ENCODE measurements at regions not wholly inside any gene's neighbourhood (a gene's known extent, or its start where the extent isn't known, plus 50 kb on each side); places are given as distances from the start of the nearest gene placed in this dataset.

- Histone ChIP-seq H3K4me3 (ENCODE audit: low read depth in 1 of 2, low read length in 2 of 2) (no peak overlapping the region), H3K9me3 (ENCODE audit: insufficient read depth, low read length, severe bottlenecking) (peaks cover 13% of the 10 kb centered on the region), H3K4me2 (ENCODE audit: insufficient read depth, low read length) (no peak overlapping the region), H4K20me1 (ENCODE audit: insufficient read depth, low read length) (no peaks in the 10 kb centered on the region), H3K9ac (ENCODE audit: low read depth, low read length) (no peak overlapping the region), H3K27ac (ENCODE audit: low read length) (no peak overlapping the region), H3K4me1 (ENCODE audit: insufficient read depth, low read length) (no peaks in the 10 kb centered on the region), H3K27me3 (ENCODE audit: insufficient read depth, low read length, poor library complexity) (no peaks in the 10 kb centered on the region), H3K36me3 (ENCODE audit: insufficient read depth, low read length) (no peaks in the 10 kb centered on the region), H3K79me2 (ENCODE audit: insufficient read depth, low read length) (no peaks in the 10 kb centered on the region), H2AFZ (ENCODE audit: low read depth, low read length) (no peak overlapping the region)
- ATAC-seq (ENCODE audit: insufficient read depth, low read depth), result no peak
- no peak for TF ChIP-seq EZH2 (IDR thresholded peaks at IDR 0.05; ENCODE audit: borderline replicate concordance, low read depth, low read length, severe bottlenecking)
- TF ChIP-seq CTCF (IDR thresholded peaks at IDR 0.05; ENCODE audit: borderline replicate concordance, extremely low read depth, low read length, poor library complexity, severe bottlenecking), result no peak
- DNase-seq, result no peak
Observed at GRCh38 chr21:39077876-39078275, 105.4 kb downstream of the PSMG1 start.

DNA sequence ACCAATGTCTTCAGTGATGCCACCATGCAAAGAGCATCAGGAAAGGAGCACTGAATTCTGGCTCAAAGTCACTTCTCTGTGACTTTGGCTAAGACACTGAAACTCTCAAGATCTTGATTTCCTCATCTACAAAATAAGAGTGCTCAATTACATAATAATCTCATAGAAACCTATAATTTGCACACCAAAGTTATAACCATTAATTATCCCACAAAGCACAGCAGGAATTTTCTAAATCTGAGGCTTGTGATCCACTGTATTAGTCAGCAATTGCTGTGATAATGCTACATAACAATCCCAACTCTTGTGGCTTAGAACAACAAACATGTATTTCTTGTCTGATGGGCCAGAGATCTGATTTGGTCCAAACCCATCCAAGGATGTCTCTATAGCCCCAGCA lies 108.7 kb downstream of the PSMG1 start:
- no peaks in the 10 kb centered on the region for H3K27me3 ChIP-seq (ENCODE audit: insufficient read depth, low read length, poor library complexity)
- H3K4me1 ChIP-seq (ENCODE audit: insufficient read depth, low read length), result no peaks in the 10 kb centered on the region
- no peak for TF ChIP-seq CTCF (IDR thresholded peaks at IDR 0.05; ENCODE audit: borderline replicate concordance, extremely low read depth, low read length, poor library complexity, severe bottlenecking)
- TF ChIP-seq EZH2 (IDR thresholded peaks at IDR 0.05; ENCODE audit: borderline replicate concordance, low read depth, low read length, severe bottlenecking), result no peak
- H3K9ac ChIP-seq (ENCODE audit: low read depth, low read length), result no peak overlapping the region
- H4K20me1 ChIP-seq (ENCODE audit: insufficient read depth, low read length), result no peaks in the 10 kb centered on the region
- H3K36me3 ChIP-seq (ENCODE audit: insufficient read depth, low read length), result no peaks in the 10 kb centered on the region
- no peak overlapping the region for H2AFZ ChIP-seq (ENCODE audit: low read depth, low read length)
- no peak overlapping the region for H3K4me3 ChIP-seq (ENCODE audit: low read depth in 1 of 2, low read length in 2 of 2)
- no peak for ATAC-seq (ENCODE audit: insufficient read depth, low read depth)
- no peak overlapping the region for H3K27ac ChIP-seq (ENCODE audit: low read length)
- no peak overlapping the region for H3K4me2 ChIP-seq (ENCODE audit: insufficient read depth, low read length)
- DNase-seq, result no peak
- H3K79me2 ChIP-seq (ENCODE audit: insufficient read depth, low read length), result no peaks in the 10 kb centered on the region
- peaks cover 13% of the 10 kb centered on the region for H3K9me3 ChIP-seq (ENCODE audit: insufficient read depth, low read length, severe bottlenecking)

GRCh38 chr21:39073717-39074116 lies 109.5 kb downstream of the PSMG1 start:
- H3K27ac ChIP-seq (ENCODE audit: low read length), result no peak overlapping the region
- no peak overlapping the region for H3K4me2 ChIP-seq (ENCODE audit: insufficient read depth, low read length)
- no peaks in the 10 kb centered on the region for H4K20me1 ChIP-seq (ENCODE audit: insufficient read depth, low read length)
- peaks cover 13% of the 10 kb centered on the region for H3K9me3 ChIP-seq (ENCODE audit: insufficient read depth, low read length, severe bottlenecking)
- H3K4me3 ChIP-seq (ENCODE audit: low read depth in 1 of 2, low read length in 2 of 2), result no peak overlapping the region
- no peaks in the 10 kb centered on the region for H3K36me3 ChIP-seq (ENCODE audit: insufficient read depth, low read length)
- ATAC-seq (ENCODE audit: insufficient read depth, low read depth), result no peak
- DNase-seq, result no peak
- no peak overlapping the region for H3K9ac ChIP-seq (ENCODE audit: low read depth, low read length)
- H3K27me3 ChIP-seq (ENCODE audit: insufficient read depth, low read length, poor library complexity), result no peaks in the 10 kb centered on the region
- H3K4me1 ChIP-seq (ENCODE audit: insufficient read depth, low read length), result no peaks in the 10 kb centered on the region
- no peaks in the 10 kb centered on the region for H3K79me2 ChIP-seq (ENCODE audit: insufficient read depth, low read length)
- H2AFZ ChIP-seq (ENCODE audit: low read depth, low read length), result no peak overlapping the region
- TF ChIP-seq CTCF (IDR thresholded peaks at IDR 0.05; ENCODE audit: borderline replicate concordance, extremely low read depth, low read length, poor library complexity, severe bottlenecking) (no peak), EZH2 (IDR thresholded peaks at IDR 0.05; ENCODE audit: borderline replicate concordance, low read depth, low read length, severe bottlenecking) (no peak)

- TF ChIP-seq CTCF (IDR thresholded peaks at IDR 0.05; ENCODE audit: borderline replicate concordance, extremely low read depth, low read length, poor library complexity, severe bottlenecking) (no peak), EZH2 (IDR thresholded peaks at IDR 0.05; ENCODE audit: borderline replicate concordance, low read depth, low read length, severe bottlenecking) (no peak)
- no peak overlapping the region for H2AFZ ChIP-seq (ENCODE audit: low read depth, low read length)
- DNase-seq, result no peak
- no peak overlapping the region for H3K4me3 ChIP-seq (ENCODE audit: low read depth in 1 of 2, low read length in 2 of 2)
- H4K20me1 ChIP-seq (ENCODE audit: insufficient read depth, low read length), result no peaks in the 10 kb centered on the region
- H3K27ac ChIP-seq (ENCODE audit: low read length), result no peak overlapping the region
- no peaks in the 10 kb centered on the region for H3K36me3 ChIP-seq (ENCODE audit: insufficient read depth, low read length)
- no peaks in the 10 kb centered on the region for H3K27me3 ChIP-seq (ENCODE audit: insufficient read depth, low read length, poor library complexity)
- H3K9ac ChIP-seq (ENCODE audit: low read depth, low read length), result no peak overlapping the region
- ATAC-seq (ENCODE audit: insufficient read depth, low read depth), result no peak
- no peaks in the 10 kb centered on the region for H3K79me2 ChIP-seq (ENCODE audit: insufficient read depth, low read length)
- H3K4me2 ChIP-seq (ENCODE audit: insufficient read depth, low read length), result no peak overlapping the region
- peaks cover 13% of the 10 kb centered on the region for H3K9me3 ChIP-seq (ENCODE audit: insufficient read depth, low read length, severe bottlenecking)
- H3K4me1 ChIP-seq (ENCODE audit: insufficient read depth, low read length), result no peaks in the 10 kb centered on the region
Observed at GRCh38 chr21:39073063-39073462, 110.2 kb downstream of the PSMG1 start.
